HCT116 (cell line): ENCODE measurements at regions not wholly inside any gene's neighbourhood (a gene's known extent, or its start where the extent isn't known, plus 50 kb on each side); places are given as distances from the start of the nearest gene placed in this dataset.

ENCODE experiments used
- ATAC-seq: fragments of 200-7000 bp; cut with Tn5 transposase; 2 replicates; pipeline ENCODE4 v1.9.1; 2020; ENCODE audit warnings: mild to moderate bottlenecking, moderate library complexity
- BruUV-seq: library from RNA; stranded (reverse); fragments of 400-500 nt; replicated peaks from 2 replicates; lab custom pipeline; 2021; lab: Mats Ljungman, UMichigan
- CTCF ChIA-PET: fragments of 300-600 bp; sonication (Branson Sonifier 250); formaldehyde crosslinking; loops from one replicate; lab custom pipeline; 2021; ENCODE audit warnings: antibody characterized with exemption; lab: Charles Lee
- POLR2A ChIA-PET: fragments of 300-600, 350-600 bp; sonication (Branson Sonifier 250); formaldehyde crosslinking; loops from one replicate; lab custom pipeline; 2021; ENCODE audit warnings: antibody characterized with exemption; lab: Charles Lee
- RAD21 ChIA-PET, 2 experiments: fragments of 300-600 bp; sonication (Branson Sonifier 250); formaldehyde crosslinking; loops; one replicate each; lab custom pipeline; 2023; ENCODE audit warnings: low total read pairs in 2 of 2; ENCODE audit not compliant: uncharacterized antibody in 2 of 2, unreplicated experiment in 2 of 2, low non-redundant PET in 1 of 2; lab: Charles Lee
- DNase-seq: peaks from one replicate; pipeline ENCODE4 v3.0.0-alpha.2; 2010; ENCODE audit warnings: low read depth, low spot score
- H2AFZ ChIP-seq: fragments of 200-600 bp; shearing (Covaris generic), sonication (generic); 2 replicates; pipeline ENCODE4 v1.6.1; 2017; ENCODE audit warnings: low read depth, mixed run types, mixed read lengths, antibody characterized with exemption, low read length; ENCODE audit not compliant: poor library complexity, severe bottlenecking
- H3K27ac ChIP-seq: 2 replicates; pipeline ENCODE4 v1.5.1; 2012; ENCODE audit warnings: low read depth, low read length
- H3K27me3 ChIP-seq: fragments of 200-600 bp; sonication (generic); 2 replicates; pipeline ENCODE4 v1.6.1; 2016; ENCODE audit warnings: mixed run types, low read length, mixed read lengths; ENCODE audit not compliant: insufficient read depth
- H3K36me3 ChIP-seq, 2 experiments: fragments of 200-500 bp in 1 of 2; fragments of 200-600 bp in 1 of 2; sonication (Bioruptor generic) in 1 of 2; sonication (generic) in 1 of 2; 2 replicates each; pipeline versions ENCODE4 v1.5.1 to v1.6.1; 2014 to 2016; ENCODE audit warnings: low read length in 2 of 2, inconsistent platforms in 1 of 2, mixed read lengths in 1 of 2, mixed run types in 1 of 2; ENCODE audit not compliant: insufficient read depth in 2 of 2, control insufficient read depth in 1 of 2
- H3K4me1 ChIP-seq, 2 experiments: fragments of 200-600 bp in 1 of 2; sonication (generic) in 1 of 2; 2 replicates each; pipeline versions ENCODE4 v1.5.1 to v1.6.1; 2012 to 2017; ENCODE audit warnings: low read length in 2 of 2, inconsistent platforms in 1 of 2, mild to moderate bottlenecking in 1 of 2, mixed read lengths in 1 of 2, mixed run types in 1 of 2, moderate library complexity in 1 of 2; ENCODE audit not compliant: insufficient read depth in 2 of 2, control insufficient read depth in 1 of 2
- H3K4me2 ChIP-seq: fragments of 200-600 bp; sonication (generic); 2 replicates; pipeline ENCODE4 v1.6.1; 2017; ENCODE audit warnings: mixed run types, low read length, mixed read lengths
- H3K4me3 ChIP-seq, 2 experiments: fragments of 200-600 bp in 1 of 2; sonication (generic) in 1 of 2; replicated peaks in 1 of 2; 2 replicates each; pipeline ENCODE4 v1.5.1; 2011 to 2016; ENCODE audit warnings: low read length in 2 of 2, control low read depth in 1 of 2, low read depth in 1 of 2, mild to moderate bottlenecking in 1 of 2, mixed read lengths in 1 of 2, mixed run types in 1 of 2
- H3K79me2 ChIP-seq: fragments of 200-600 bp; sonication (generic); 2 replicates; pipeline ENCODE4 v1.6.1; 2017; ENCODE audit warnings: mild to moderate bottlenecking, mixed run types, low read length, moderate library complexity, mixed read lengths; ENCODE audit not compliant: insufficient read depth
- H3K9ac ChIP-seq: fragments of 200-600 bp; sonication (generic); 2 replicates; pipeline ENCODE4 v1.6.1; 2016; ENCODE audit warnings: low read length, mixed read lengths
- H3K9me2 ChIP-seq: fragments of 200-600 bp; sonication (generic), shearing (Covaris generic); 2 replicates; pipeline ENCODE4 v1.6.1; 2017; ENCODE audit warnings: mixed run types, mild to moderate bottlenecking, moderate library complexity; ENCODE audit not compliant: insufficient read depth
- H3K9me3 ChIP-seq, 2 experiments: fragments of 200-500 bp in 1 of 2; fragments of 200-600 bp in 1 of 2; sonication (Bioruptor generic) in 1 of 2; sonication (generic) in 1 of 2; 2 replicates each; pipeline ENCODE4 v1.6.1; 2014 to 2017; ENCODE audit warnings: low read length in 2 of 2, mixed read lengths in 2 of 2, inconsistent platforms in 1 of 2, low read depth in 1 of 2, mild to moderate bottlenecking in 1 of 2, mixed run types in 1 of 2, moderate library complexity in 1 of 2; ENCODE audit not compliant: control insufficient read depth in 1 of 2, insufficient read depth in 1 of 2
- H4K20me1 ChIP-seq: fragments of 200-600 bp; sonication (generic), shearing (Covaris generic); 2 replicates; pipeline ENCODE4 v1.6.1; 2017; ENCODE audit warnings: mixed run types, mild to moderate bottlenecking, moderate library complexity; ENCODE audit not compliant: insufficient read depth
- CBX3 ChIP-seq: IDR thresholded peaks from 2 replicates; pipeline ENCODE4 v1.6.1; 2012; ENCODE audit warnings: low read depth
- EGR1 ChIP-seq: IDR thresholded peaks from 2 replicates; pipeline ENCODE4 v1.6.1; 2012; ENCODE audit warnings: low read depth
- ELF1 ChIP-seq: IDR thresholded peaks from 2 replicates; pipeline ENCODE4 v1.6.1; 2012; ENCODE audit warnings: low read depth, borderline replicate concordance
- POLR2AphosphoS5 ChIP-seq: IDR thresholded peaks from 2 replicates; pipeline ENCODE4 v1.6.1; 2011; ENCODE audit warnings: mild to moderate bottlenecking, low read depth, low read length, moderate library complexity
- SP1 ChIP-seq: IDR thresholded peaks from 2 replicates; pipeline ENCODE4 v1.6.1; 2012; ENCODE audit warnings: low read depth
- SRF ChIP-seq: IDR thresholded peaks from 2 replicates; pipeline ENCODE4 v1.6.1; 2012; ENCODE audit warnings: low read depth
- TCF7L2 ChIP-seq: IDR thresholded peaks from 2 replicates; pipeline ENCODE4 v1.7.0; 2011; ENCODE audit warnings: borderline replicate concordance, inconsistent platforms; ENCODE audit not compliant: insufficient read depth, insufficient read length; ENCODE audit errors: extremely low read depth
- ZBTB33 ChIP-seq: IDR thresholded peaks from 2 replicates; pipeline ENCODE4 v1.6.1; 2011; ENCODE audit warnings: mild to moderate bottlenecking, low read length, moderate library complexity; ENCODE audit not compliant: insufficient replicate concordance; ENCODE audit errors: extremely low read depth
- ZFX ChIP-seq: fragments of 450-650 bp; IDR thresholded peaks from 2 replicates; pipeline ENCODE4 v1.6.1; 2017
- ZNF274 ChIP-seq: fragments of 200-500 bp; sonication (Bioruptor generic); IDR thresholded peaks from 2 replicates; pipeline ENCODE4 v1.6.1; 2014; ENCODE audit warnings: mild to moderate bottlenecking, low read depth, low read length, inconsistent platforms
- intact Hi-C: fragments of 100-400 bp; cut with micrococcal nuclease; formaldehyde crosslinking; loops from 2 replicates; pipeline ENCODE4 v1.10.0; 2022

DNA sequence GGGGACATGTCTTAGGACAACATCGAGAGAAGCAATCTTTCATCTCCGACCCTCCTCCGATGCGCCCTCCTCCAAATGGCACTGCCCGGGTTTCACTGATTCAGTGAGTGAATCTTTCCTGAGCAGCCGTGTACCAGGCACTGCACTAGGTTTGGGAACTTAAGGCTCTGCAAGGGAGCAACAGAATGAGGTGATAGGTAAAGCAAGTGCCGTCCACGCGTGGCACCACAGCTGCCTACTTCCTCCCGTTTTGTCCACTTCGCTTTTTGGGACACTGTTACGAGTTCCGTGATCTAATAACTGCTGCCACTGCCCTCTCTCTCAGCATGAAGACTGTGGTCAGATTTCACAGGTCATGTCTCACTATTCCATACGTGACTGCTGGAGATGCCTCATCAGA, 131.0 kb downstream of the TEX29 start:
- H3K9me2 ChIP-seq: no peaks in the 10 kb centered on the region
- H3K79me2 ChIP-seq: no peaks in the 10 kb centered on the region
- no peak for DNase-seq
- POLR2A ChIA-PET: no interaction called here
- intact Hi-C loops: no loop called here
- no peak for ATAC-seq
- H3K4me3 ChIP-seq: no peak overlapping the region
- CTCF ChIA-PET: no interaction called here
- H3K36me3 ChIP-seq: no peaks in the 10 kb centered on the region
- RAD21 ChIA-PET: no interaction called here
- no peaks in the 10 kb centered on the region; a peak in 1 of 4 replicates for H3K9me3 ChIP-seq
- H2AFZ ChIP-seq: no peak overlapping the region
- H3K4me2 ChIP-seq: no peak overlapping the region
- no peaks in the 10 kb centered on the region for H3K4me1 ChIP-seq
- no peak for TF ChIP-seq SRF
- no peak for TF ChIP-seq EGR1
- TF ChIP-seq ZNF274: no peak
- TF ChIP-seq ZFX: no peak
- no peak overlapping the region for H3K9ac ChIP-seq
- no peak overlapping the region for H3K27ac ChIP-seq
- no TSS peak for BruUV-seq
- H3K27me3 ChIP-seq: peaks cover 46% of the 10 kb centered on the region
- no peaks in the 10 kb centered on the region for H4K20me1 ChIP-seq

DNA sequence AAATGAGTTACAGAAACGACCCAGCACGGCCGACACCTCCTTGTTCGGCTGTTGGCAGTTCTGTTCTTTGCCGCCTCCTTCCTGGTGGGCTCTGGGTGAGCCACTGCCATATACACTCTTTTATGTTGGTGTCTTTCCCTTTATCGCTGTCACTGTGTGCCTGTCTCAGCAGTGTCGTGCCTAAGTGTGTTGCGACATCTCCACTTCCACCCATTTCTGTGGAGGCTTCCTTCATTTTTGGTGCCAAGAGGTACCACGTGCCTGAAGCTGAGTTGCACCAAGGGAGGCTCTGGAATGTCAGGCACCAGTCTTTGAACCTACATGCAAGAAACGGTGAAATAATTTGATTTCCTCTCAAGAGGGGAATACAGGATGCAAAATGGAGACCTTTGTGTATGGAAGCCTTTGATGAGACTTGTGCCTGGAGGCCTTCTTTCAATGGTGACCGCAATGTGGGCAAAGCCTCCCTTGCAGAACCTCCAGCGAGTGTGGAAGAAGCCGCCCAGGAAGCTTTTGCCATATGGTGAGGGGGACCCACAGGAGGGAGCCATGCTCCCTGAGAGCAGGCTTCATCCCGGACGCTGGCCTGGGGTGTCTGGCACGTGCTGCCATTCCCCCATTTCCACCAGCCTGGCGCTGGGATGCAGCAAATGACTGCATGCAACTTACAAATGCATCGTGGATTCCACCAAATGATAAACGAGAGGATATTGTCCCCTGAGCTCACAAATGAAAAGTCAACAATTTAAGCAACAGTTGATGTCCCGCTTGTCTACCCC, 136.2 kb downstream of the TEX29 start:
- no peak overlapping the region for H3K9ac ChIP-seq
- intact Hi-C loops: no loop called here
- TF ChIP-seq SP1 (no peak), ZBTB33 (no peak), ELF1 (no peak), POLR2AphosphoS5 (no peak), CBX3 (no peak), EGR1 (no peak), TCF7L2 (no peak)
- BruUV-seq: no TSS peak
- H3K79me2 ChIP-seq: no peaks in the 10 kb centered on the region
- H4K20me1 ChIP-seq: no peaks in the 10 kb centered on the region
- POLR2A ChIA-PET: no interaction called here
- no peak overlapping the region for H3K4me2 ChIP-seq
- DNase-seq (no peak), ATAC-seq (no peak)
- H3K4me3 ChIP-seq: no peak overlapping the region
- H3K27ac ChIP-seq: no peak overlapping the region
- H3K27me3 ChIP-seq: peaks cover 29% of the 10 kb centered on the region
- no peaks in the 10 kb centered on the region; a peak in 1 of 4 replicates for H3K9me3 ChIP-seq
- H2AFZ ChIP-seq: no peak overlapping the region
- CTCF ChIA-PET: no interaction called here
- RAD21 ChIA-PET: no interaction called here
- H3K9me2 ChIP-seq: no peaks in the 10 kb centered on the region
- H3K36me3 ChIP-seq: no peaks in the 10 kb centered on the region
- H3K4me1 ChIP-seq: peaks cover 0 to 4% of the 10 kb centered on the region in 2 experiments; a peak in 1 of 4 replicates
